Upper lobe of left lung (tissue), 6 donors: ENCODE measurements at regions not wholly inside any gene's neighbourhood (a gene's known extent, or its start where the extent isn't known, plus 50 kb on each side); places are given as distances from the start of the nearest gene placed in this dataset.

ENCODE experiments used
- ATAC-seq, 2 donors: fragments of 200-7000 bp; cut with Tn5 transposase; one replicate each; pipeline ENCODE4 v1.9.1; 2022; ENCODE audit warnings: mild to moderate bottlenecking in 2 of 2, moderate library complexity in 2 of 2; ENCODE audit not compliant: low FRiP score in 2 of 2
- DNase-seq, 2 donors: peaks; one replicate each; pipeline ENCODE4 v3.0.0-alpha.2; 2019 to 2020
- H3K27ac ChIP-seq, 4 donors: fragments of 200-600 bp; sonication (generic); one replicate each; pipeline ENCODE4 v1.5.1; 2016 to 2019
- H3K27me3 ChIP-seq, 4 donors: fragments of 200-600 bp; sonication (generic); one replicate each; pipeline ENCODE4 v1.5.1; 2017 to 2019
- H3K36me3 ChIP-seq, 4 donors: fragments of 200-600 bp; sonication (generic); one replicate each; pipeline ENCODE4 v1.5.1; 2016 to 2019
- H3K4me1 ChIP-seq, 4 donors: fragments of 200-600 bp; sonication (generic); one replicate each; pipeline ENCODE4 v1.5.1; 2018 to 2019
- H3K4me3 ChIP-seq, 4 donors: fragments of 200-600 bp; sonication (generic); one replicate each; pipeline ENCODE4 v1.5.1; 2017 to 2019; ENCODE audit warnings: mild to moderate bottlenecking in 2 of 4, moderate library complexity in 1 of 4
- H3K9me3 ChIP-seq, 4 donors: fragments of 200-600 bp; sonication (generic); one replicate each; pipeline ENCODE4 v1.5.1; 2018 to 2019
- CTCF ChIP-seq, 6 experiments: fragments of 450-650 bp in 4 of 6; fragments of 200-600 bp in 2 of 6; sonication (generic) in 2 of 6; IDR thresholded peaks; one replicate each; pipeline ENCODE4 v1.5.1; 2016 to 2019; ENCODE audit warnings: antibody characterized with exemption in 6 of 6
- EP300 ChIP-seq, 4 donors: sonication (generic); formaldehyde crosslinking; IDR thresholded peaks; one replicate each; pipeline ENCODE4 v1.5.1; 2017; ENCODE audit warnings: antibody characterized with exemption in 4 of 4, control low read depth in 2 of 4
- POLR2A ChIP-seq, 4 donors: fragments of 450-650 bp; IDR thresholded peaks; one replicate each; pipeline ENCODE4 v1.5.1; 2016 to 2017; ENCODE audit warnings: antibody characterized with exemption in 4 of 4, mild to moderate bottlenecking in 2 of 4
- POLR2AphosphoS5 ChIP-seq, 2 donors: sonication (generic); formaldehyde crosslinking; IDR thresholded peaks; one replicate each; pipeline ENCODE4 v1.5.1; 2017; ENCODE audit warnings: antibody characterized with exemption in 2 of 2
- WGBS, 2 donors: methylation state at CpG; one replicate each; pipeline ENCODE4 v1.1.5; 2017 to 2018; 5-methylcytosine and 5-hydroxymethylcytosine counted together
- donor health status: DM: no; HTN: no; CAD: no; lungs with moderate emphysema.
- donor health status: DM: no; HTN: yes; CAD: no; lungs with severe emphysema.

GRCh38 chr12:113732916-113733315 lies 233.2 kb downstream of the RBM19 start:
- TF ChIP-seq POLR2A (IDR thresholded peaks at IDR 0.05) (no peak), POLR2AphosphoS5 (IDR thresholded peaks at IDR 0.05) (no peak), EP300 (IDR thresholded peaks at IDR 0.05) (no peak), CTCF (IDR thresholded peaks at IDR 0.05) (no peak)
- H3K27me3 ChIP-seq = no peaks in the 10 kb centered on the region
- H3K36me3 ChIP-seq = no peaks in the 10 kb centered on the region
- no peak overlapping the region for H3K4me3 ChIP-seq
- H3K4me1 ChIP-seq = no peaks in the 10 kb centered on the region
- H3K9me3 ChIP-seq = no peaks in the 10 kb centered on the region
- DNase-seq = no peak
- WGBS, 2 donors = 76 to 81% methylated on average over 4 of the region's 4 CpGs
- no peak overlapping the region for H3K27ac ChIP-seq
- no peak for ATAC-seq

GRCh38 chr12:113727651-113728061 lies 238.5 kb downstream of the RBM19 start:
- no peaks in the 10 kb centered on the region for H3K27me3 ChIP-seq
- TF ChIP-seq EP300 (IDR thresholded peaks at IDR 0.05) = no peak
- no peak for TF ChIP-seq POLR2AphosphoS5 (IDR thresholded peaks at IDR 0.05)
- no peak for TF ChIP-seq POLR2A (IDR thresholded peaks at IDR 0.05)
- no peak for TF ChIP-seq CTCF (IDR thresholded peaks at IDR 0.05)
- DNase-seq (no peak), ATAC-seq (no peak)
- WGBS, 2 donors = 79 to 80% methylated on average over 1 of the region's 1 CpG
- no peaks in the 10 kb centered on the region for H3K36me3 ChIP-seq
- H3K9me3 ChIP-seq = no peaks in the 10 kb centered on the region
- no peak overlapping the region for H3K4me3 ChIP-seq
- no peaks in the 10 kb centered on the region for H3K4me1 ChIP-seq
- H3K27ac ChIP-seq = no peak overlapping the region

GRCh38 chr12:113726254-113726819 lies 239.8 kb downstream of the RBM19 start:
- no peak overlapping the region for H3K4me3 ChIP-seq
- H3K4me1 ChIP-seq = no peaks in the 10 kb centered on the region
- ATAC-seq (no peak), DNase-seq (no peak)
- no peaks in the 10 kb centered on the region for H3K27me3 ChIP-seq
- no peaks in the 10 kb centered on the region for H3K9me3 ChIP-seq
- WGBS, 2 donors = 68 to 87% methylated on average over 6 of the region's 6 CpGs
- TF ChIP-seq CTCF (IDR thresholded peaks at IDR 0.05) = no peak
- H3K36me3 ChIP-seq = no peaks in the 10 kb centered on the region
- H3K27ac ChIP-seq = no peak overlapping the region

- whole genome bisulfite sequencing, 2 donors = 93 to 94% methylated on average over 2 of the region's 2 CpGs
- TF ChIP-seq POLR2A (IDR thresholded peaks at IDR 0.05) = no peak
- no peak for TF ChIP-seq EP300 (IDR thresholded peaks at IDR 0.05)
- no peak for TF ChIP-seq POLR2AphosphoS5 (IDR thresholded peaks at IDR 0.05)
- TF ChIP-seq CTCF (IDR thresholded peaks at IDR 0.05) = no peak
- no peaks in the 10 kb centered on the region for H3K27me3 ChIP-seq
- no peaks in the 10 kb centered on the region for H3K36me3 ChIP-seq
- ATAC-seq (no peak), DNase-seq (no peak)
- no peaks in the 10 kb centered on the region for H3K9me3 ChIP-seq
- H3K4me1 ChIP-seq = no peaks in the 10 kb centered on the region
- no peak overlapping the region for H3K4me3 ChIP-seq
- H3K27ac ChIP-seq = no peak overlapping the region
Observed at GRCh38 chr12:113725557-113725876, 240.6 kb downstream of the RBM19 start.

GRCh38 chr12:113724794-113725556 lies 241.2 kb downstream of the RBM19 start:
- ATAC-seq (no peak), DNase-seq (no peak)
- Histone ChIP-seq H3K27me3 (no peaks in the 10 kb centered on the region), H3K27ac (no peak overlapping the region), H3K4me3 (no peak overlapping the region), H3K36me3 (no peaks in the 10 kb centered on the region), H3K4me1 (no peaks in the 10 kb centered on the region), H3K9me3 (no peaks in the 10 kb centered on the region)
- TF ChIP-seq POLR2A (IDR thresholded peaks at IDR 0.05) (no peak), CTCF (IDR thresholded peaks at IDR 0.05) (no peak), EP300 (IDR thresholded peaks at IDR 0.05) (no peak), POLR2AphosphoS5 (IDR thresholded peaks at IDR 0.05) (no peak)
- 75 to 78% methylated on average over 23 to 34 of the region's 34 CpGs for WGBS, 2 donors
